GM21447 (cell line): ENCODE measurements at regions not wholly inside any gene's neighbourhood (a gene's known extent, or its start where the extent isn't known, plus 50 kb on each side); places are given as distances from the start of the nearest gene placed in this dataset.

ENCODE experiments used
- ATAC-seq: cut with Tn5 transposase; IDR thresholded peaks from one replicate; pipeline ENCODE4 v1.9.1; 2021; ENCODE audit not compliant: unreplicated experiment

DNA sequence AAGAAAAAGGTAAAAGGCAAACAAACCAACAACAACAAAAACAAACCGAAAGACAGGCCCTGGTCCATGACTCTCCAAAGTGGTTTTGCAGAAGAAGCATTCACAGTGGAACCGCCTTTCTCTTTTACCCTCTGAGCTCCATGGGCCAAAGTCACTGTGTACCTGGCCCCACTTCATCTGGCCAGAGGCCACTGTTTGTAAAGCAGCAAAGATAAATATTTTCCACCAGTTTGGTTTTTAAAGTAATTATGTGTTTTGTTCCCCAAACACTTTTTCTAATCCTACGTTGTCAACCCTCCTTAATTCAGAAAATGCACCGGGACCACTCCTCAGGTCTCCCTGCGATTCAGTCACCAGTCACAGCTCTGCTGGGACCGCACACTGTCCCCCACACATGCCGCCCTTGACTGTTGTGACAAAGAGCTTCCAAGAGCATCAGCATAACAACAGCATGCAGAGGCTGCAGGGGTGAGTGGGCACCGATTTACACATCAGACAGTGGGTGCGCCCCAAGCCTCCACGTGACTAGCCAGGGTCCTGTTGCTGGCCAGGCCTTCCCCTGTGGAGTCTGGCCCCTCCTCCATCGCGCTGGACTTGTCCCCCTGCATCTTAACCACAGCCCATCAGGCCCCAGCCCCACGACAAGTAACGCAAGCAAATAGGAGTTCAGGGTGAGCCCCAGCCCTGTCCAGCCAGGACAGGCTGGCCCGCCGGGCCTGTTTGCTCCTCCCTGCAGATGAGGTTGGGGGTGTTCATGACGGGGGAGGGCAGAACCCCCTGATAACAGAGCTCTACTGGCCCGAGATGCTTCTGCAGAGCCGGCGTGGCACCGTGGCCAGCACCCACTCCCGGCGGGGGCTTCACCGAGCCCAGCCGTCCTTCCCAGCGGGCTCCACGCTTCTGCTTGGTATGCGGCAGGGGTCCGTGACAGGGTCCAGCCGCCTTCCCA lies 65.2 kb upstream of the DIO3 start:
- ATAC-seq, result no peak

DNA sequence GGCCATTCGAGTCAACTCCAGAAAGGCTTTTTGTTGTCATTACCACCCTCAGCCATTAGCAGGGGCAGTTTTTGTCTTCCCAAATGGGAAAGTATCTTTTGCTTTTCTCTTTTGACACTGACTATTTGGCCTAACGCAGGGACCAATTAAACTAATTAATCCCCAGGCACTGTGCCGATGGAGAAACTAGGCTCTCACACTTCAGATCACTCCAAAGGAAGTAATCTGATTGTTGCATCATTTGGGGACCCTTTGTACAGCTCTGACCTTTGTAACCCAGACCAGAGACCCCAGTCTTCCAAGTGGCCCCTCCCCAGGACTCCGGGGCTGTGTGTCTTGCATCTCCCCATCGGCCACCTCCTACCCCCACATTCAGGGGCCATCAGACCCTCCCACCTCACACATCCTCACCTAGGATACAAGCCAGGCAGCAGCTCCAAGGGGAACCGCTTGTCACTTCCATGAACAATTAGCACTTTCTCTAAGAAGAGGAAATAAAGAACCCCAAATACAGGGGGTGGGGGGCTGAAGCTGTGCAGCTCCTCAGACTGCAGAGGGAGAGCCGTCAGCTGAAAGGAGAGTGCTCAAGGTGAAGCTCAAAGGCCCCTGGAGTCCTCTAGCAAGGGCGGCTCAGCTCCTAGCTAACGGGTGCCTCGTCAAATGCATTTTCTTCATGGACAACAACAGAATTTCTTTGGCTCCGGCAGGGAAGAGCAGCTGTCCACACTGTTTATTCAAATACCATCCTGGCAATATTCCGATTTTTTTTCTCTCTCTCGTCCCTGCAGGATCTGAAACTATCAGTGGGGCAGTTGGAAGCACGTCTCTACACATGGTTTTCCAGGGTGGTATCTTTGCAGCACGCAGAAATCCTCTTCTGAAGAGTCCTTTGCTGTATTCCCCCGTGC lies 64.3 kb upstream of the DIO3 start:
- ATAC-seq, result no peak

DNA sequence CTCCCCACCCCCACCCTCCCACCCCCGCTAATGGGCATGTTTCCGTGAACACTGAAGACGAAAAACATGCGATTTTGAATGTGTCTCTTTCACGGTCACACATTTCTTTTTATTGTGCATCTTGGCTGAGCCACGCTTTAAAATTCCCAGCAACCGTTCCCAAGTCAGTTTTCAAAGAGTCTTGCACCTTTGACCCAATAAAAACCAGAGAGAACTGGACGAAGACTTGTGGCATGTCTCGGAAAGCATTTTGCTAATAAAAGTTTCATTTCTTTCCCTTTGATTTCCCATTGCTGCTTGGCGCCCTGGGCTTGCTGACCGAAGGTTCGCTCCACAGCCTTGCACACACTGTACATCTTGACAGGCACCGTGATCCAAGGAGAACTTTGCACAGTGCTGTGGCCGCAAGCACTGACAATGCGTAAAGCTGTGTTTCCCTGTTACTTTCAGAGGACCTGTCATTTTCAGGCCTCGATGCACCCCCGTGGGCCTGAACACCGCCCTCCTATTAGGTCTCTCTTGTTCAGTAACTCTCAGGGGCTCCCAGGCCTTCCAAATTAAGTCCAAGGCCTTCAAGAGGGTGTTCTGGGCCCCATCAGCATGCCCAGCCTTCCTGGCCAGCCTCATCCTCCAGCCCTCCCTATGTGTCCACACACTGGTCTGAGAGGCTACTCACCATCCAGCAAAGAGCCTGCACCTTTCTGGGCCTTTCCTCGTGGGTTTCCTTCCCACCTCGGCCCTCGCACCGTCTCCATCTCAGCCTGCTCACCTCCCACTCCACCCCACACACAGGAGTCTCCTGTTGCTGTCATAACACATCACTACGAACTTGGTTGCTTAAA lies 63.4 kb upstream of the DIO3 start:
- ATAC-seq, result no peak

DNA sequence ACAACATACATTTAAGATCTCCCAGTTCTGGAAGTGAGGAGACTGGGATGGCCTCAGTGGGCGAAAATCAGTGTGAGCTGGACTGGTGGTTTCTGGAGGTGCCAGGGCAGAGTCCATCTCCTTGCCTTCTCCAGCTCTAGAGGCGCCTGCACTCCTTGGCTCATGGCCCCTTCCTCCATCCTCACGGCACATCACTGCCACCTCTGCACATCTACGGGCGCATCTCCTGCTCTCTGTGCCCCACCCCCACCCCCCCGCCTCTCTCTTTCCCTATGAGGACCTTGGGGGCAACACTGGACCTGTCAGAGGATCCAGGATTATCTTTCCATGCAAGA lies 62.8 kb upstream of the DIO3 start:
- no peak for ATAC-seq

DNA sequence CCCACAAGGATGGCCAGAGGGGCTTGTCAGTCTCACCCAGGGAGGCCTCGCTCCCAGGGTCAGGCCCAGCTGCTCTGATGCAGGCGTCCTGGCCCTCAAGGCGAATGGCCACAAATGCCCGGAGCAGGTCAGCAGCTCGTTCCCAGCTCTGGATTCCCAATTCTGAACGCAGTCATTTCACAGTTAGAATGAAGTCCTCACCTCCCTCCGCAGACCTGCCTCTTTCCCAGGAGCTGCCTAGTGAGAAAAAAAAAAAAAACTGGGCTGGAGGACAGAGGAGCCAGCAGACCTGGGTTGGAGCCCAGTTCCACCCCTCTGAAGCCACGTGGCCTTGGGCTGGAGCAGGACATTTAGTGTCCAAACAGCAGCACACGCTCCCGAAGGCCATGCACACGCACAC lies 62.2 kb upstream of the DIO3 start:
- no peak for ATAC-seq

DNA sequence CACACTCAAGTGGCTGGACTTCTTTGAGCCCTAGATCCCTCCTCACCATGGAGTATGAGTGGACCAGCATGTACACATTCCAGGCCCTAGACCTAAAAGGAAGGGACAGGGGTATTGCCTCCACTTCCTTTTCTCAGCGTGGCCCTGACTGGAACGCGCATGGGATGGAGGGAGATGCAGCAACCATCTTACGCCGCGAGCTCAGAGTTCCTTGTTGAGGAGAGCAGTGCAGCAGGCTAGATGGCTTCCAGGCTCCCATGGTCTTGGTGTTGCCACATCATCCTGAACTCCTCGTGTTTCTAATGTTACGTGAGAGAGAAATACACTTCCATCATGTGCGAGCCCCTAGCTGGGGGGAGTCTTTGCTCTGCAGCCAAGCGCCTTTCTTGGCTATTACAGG lies 61.8 kb upstream of the DIO3 start:
- ATAC-seq, result no peak

DNA sequence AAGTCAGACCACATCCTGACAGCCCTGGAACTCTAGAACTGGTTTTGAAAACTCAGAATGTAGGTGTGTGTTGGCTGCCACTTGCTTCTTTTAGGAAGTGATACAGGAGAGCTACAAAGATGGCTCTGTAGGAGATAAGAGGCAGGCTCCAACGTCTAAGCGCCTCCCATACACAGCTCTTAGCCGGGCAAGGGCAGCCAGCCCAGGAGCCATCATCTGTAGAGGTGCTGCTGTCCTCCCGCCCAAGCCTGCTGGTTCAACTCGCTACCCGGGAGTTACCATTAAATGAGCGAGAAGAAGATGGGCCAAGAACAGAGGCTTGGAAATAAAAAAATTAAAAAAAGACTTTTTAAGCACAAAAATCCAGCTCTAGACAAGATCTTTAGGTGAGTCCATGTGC lies 61.2 kb upstream of the DIO3 start:
- no peak for ATAC-seq

DNA sequence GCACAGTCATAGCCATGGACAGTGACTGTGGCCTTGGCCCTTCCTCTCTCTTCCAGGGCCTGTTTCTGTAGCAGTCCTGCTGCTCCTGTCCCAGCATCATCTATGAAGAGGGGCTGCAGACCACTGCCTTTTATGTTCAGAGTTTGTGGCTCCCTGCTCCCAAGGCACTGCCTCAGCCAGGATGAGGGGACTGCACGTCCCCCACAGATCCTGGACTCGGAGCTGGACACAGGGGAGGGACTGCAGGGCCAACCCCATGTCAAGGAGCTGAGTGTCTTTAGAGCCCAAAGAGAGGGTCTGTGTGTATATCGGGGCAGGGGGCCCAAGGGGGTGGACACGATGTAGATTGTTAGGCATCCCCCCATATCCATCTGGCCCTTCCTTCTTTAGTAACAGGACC lies 60.6 kb upstream of the DIO3 start:
- ATAC-seq, result no peak

DNA sequence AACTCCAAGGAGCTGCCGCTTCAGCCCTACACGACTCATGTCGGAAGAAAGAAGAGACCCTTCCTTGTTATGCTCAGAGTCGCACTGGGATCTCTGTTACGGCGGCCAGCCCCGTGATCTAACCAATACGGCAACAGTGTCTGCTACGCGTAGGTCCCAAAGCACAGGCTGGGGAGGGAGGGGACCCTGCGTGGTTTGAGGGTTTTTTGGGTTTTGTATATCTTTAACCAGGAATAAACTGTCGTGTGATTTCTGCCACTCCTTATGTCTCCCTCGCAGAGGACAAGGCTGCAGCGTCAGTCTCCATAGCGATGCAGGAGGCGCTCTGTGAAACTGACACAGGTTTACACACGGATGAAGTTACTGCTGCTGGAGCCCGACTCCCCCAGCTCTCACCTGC lies 60.0 kb upstream of the DIO3 start:
- ATAC-seq, result no peak

DNA sequence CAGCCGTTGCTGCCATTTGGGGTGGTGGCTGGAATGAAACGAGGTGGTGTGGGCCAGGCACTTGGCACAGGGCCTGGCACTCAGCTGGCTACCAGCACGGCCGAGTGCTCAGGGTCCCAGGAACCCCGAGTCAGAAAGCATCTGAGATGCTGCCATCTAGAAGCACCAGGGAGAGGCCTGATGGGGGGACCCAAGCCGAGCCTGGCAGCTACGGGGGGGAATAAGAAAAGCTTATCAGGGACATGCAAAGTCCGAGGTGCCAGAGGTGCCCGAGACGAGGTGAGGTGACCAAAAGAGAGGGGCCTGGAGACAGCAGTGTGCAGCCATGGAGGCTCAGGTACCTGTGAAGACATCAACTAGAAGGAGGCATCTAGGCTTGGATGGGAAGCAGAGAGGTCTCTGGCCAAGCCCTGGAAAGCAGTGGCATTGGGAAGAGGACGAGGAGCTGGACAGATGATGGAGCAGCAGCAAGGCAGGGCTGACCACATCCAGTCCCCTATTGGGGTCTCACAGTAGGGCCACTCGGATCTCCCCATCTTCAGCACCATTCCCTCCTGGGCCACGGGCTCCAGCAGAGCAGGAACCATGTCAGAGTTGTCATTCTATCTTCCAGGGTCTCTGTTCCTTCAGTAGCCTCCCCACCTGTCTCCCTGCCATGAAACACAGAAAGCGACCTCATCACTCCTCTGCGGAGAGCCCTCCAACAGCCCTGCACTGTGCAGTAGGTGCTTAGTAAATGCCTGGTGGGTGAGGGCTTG lies 59.3 kb upstream of the DIO3 start:
- ATAC-seq, result no peak

DNA sequence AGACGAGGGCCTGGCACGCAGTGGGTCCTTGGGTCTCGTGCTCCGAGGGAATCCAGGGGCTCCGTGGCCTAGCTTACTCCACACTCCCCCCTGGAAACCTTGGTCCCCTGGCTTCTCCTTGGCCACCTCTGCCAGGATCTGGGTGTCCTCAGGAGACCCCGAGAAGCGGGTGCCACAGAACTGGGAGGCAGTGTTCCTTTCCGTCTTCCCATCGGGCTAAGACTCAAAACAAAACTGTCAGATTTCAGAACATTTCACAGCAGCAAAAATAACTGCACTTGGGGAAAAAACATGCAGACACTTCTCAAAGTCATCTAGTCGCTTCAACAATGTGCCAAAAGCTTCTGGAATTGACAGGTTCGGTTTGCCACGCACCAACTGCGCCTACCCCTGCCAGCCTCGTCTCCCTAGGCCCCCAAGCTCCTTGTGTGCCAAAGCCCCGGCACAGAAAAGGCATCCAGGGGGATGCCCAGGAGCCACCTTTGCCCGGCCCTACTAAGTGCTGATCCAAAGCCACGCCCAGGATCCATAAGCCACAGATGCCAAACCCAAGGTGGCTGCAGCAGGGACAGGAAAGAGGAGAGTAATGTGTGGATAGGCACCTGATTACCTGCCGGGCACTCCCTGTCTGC lies 58.4 kb upstream of the DIO3 start:
- no peak for ATAC-seq

DNA sequence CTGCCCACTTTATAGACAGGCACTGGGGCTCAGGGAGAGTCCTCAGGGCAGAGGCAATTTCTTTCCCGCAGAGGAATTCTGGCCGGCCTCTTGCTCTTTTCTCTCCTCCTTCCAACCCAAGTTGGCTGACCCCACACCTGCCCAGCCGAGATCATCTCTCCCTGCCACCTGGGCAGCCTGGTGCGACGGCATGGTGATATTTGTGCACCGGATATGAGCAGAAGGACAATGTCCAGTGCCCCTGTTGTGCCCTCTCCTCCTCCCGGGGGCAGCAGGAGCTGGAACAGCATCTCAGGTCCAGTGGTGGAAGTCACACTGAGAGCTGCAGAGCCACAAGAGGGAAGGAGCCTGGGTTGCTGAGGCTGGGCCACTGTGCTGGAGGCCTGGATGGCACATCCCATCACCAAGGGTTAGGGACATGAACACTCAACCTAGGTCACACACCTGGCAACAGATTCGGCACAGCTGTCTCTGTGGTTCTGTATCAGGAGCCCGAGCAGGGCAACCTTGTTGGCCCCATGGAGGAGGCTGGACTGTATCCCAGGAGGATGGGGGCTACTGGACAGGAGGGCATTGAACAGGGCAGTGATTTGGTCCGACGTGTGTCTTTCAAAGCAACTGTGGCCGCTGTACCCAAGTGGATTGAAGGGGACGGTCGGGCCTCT lies 57.7 kb upstream of the DIO3 start:
- ATAC-seq, result no peak

DNA sequence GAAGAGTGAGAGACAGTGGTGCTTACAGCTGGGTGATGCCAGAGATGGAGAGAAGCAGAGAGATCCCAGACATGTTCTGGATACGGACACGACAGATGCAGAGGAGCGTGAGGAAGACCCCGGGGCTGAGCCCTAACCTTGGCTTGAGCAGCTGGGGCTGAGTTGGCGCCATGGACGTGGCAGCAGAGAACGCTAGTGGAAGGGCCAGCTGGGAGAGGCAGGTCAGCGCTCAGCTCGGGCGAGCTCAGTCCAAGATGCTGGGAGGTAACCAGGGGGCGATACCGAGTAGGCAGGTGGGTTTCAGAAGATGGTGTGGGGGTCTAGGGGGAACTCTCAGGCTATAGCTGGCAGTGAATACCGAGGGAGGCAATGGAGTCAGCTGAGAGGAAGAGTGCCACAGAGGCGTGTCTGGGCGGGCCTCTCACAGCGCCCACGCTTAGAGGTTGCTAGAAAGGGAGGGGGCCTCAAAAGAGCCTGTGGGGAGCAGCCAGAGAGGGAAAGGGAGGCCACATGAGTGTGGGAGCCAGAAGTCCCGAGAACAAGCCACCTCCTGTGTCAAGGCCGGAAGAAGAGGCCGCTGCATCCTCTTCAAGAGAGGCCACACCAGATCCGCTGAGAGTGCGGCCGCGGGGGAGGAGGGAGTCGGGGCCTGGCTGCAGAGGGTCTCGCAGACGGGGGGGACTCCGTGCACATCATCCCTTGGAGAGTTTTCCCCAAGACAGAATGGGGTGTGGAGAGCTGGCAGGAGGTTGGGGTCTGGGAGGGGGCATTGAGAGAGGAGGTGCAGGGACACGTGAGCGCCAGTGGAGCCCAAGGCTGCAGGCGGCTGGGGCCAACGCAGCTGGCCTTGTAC lies 57.0 kb upstream of the DIO3 start:
- ATAC-seq, result no peak

DNA sequence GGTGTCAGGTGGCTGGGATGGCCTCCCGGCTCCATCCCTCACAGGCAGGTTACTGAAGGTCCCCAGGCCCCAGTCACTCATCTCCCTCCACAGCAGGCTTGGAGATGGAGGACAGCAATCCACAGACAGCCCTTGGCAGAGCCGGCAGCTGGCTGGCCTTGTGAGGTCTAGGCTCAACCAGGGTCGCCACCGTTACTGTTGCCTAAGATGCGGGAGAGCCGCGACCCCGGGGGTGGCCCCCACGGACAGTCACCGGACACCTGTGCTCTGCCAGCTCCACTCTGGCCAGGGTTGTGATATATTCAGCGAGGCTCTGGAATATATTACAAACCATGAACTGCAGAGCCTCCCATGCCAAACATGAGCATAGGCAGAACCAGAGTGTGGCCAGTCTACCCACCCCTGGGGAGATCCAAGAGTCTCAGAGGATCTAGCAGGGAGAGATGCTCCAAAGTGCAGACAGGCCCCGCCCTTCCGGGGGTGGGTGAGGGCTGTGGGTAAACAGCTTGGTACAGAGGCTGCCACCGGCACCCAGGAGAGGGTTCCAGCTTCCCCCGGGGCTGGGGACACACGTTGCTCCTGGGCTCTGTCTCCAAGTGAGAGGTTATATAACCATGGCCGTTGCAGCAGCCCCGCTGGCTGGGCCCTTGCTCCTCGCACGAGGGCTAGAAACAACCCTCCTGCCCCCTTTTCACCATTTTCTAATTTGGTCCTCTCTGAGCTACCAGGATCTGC lies 55.9 kb upstream of the DIO3 start:
- no peak for ATAC-seq

DNA sequence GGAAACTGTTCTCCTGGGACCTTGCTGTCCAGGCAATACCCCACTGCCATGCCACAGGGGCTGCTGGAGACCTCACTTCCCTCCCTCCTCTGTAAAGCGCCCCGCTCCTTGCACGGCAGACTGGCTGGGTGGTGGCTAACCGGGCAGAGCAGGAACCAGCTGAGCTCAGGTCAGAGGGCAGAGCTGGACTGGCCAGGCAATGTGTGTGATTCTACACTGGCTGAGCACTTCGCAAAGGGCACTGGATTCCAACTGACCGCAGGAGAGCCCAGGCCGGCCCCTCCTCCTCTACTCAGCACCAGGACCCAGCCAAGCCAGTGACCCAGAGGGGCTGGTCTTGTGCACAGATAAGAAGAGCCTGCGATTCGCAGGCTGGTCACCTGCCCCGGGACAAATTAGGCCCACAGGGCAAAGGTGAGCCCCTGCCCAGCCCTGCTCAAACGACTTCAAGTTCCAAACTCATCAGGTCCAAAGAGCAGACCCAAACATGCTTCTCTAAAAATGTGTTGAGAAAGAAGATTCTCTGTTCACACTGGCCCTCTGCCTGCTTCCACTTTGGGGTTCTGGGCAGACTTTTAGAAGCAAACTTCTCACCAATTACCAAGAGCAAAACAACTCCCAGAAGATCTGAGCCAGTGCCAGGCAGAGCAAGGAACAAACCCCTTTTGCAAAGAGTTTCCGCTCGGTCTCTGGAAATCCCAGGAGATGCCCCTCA lies 54.9 kb upstream of the DIO3 start:
- no peak for ATAC-seq

DNA sequence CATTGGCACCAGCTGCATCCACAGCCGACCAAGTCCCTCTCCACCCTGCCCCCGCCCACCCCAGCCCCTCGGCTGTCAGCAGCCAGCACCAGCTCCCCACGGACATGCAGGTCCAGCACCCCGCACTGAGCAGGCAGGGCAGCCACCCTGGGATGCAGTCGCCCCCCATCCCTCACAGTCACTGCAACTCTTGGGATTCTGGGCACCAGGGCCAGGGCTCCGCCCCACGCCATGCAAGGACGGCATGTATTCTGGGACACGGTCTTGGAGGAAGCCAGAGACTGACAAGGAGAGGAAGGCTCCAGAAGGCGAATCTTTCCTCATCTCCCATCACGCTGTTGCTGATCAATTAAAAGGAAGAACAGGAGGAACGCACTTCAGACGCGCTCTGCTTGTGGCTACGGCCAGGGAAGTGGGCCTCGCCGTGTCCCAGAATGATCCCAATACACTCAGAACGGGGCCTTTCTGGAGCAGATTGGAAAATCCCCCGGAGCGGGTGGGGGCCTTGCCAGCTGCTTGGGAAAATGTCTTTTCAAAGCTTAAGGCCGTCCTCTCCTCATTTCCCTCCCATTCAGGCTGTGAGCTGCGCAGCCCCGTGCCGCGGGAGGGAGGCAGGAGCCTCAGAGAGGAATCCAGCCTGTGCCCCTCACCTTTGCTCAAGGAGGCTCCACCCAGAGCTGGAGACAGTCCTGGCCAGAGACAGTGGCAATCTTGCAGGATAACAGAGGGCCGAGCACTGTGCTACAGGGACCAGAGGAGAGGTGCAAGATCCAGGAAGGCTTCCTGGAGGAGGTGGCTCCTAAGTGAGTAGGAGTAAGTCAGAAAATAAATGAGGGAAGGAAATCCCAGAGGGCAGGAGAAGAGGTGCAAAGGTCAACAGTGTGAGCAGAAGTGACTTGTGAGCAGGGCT lies 54.1 kb upstream of the DIO3 start:
- no peak for ATAC-seq
